ENCODE measurements at regions not wholly inside any gene's neighbourhood (a gene's known extent, or its start where the extent isn't known, plus 50 kb on each side); places are given as distances from the start of the nearest gene placed in this dataset.

GRCh38 chr18:78538669-78539440 is 440.8 kb upstream of the SALL3 start:
- WGBS (ENCODE audit: insufficient coverage, insufficient read length) = no CpG with 5 or more reads among the region's 20 CpGs
- no peaks in the 10 kb centered on the region for H3K27me3 ChIP-seq (ENCODE audit: control insufficient read depth, insufficient read depth, low read length)

DNA sequence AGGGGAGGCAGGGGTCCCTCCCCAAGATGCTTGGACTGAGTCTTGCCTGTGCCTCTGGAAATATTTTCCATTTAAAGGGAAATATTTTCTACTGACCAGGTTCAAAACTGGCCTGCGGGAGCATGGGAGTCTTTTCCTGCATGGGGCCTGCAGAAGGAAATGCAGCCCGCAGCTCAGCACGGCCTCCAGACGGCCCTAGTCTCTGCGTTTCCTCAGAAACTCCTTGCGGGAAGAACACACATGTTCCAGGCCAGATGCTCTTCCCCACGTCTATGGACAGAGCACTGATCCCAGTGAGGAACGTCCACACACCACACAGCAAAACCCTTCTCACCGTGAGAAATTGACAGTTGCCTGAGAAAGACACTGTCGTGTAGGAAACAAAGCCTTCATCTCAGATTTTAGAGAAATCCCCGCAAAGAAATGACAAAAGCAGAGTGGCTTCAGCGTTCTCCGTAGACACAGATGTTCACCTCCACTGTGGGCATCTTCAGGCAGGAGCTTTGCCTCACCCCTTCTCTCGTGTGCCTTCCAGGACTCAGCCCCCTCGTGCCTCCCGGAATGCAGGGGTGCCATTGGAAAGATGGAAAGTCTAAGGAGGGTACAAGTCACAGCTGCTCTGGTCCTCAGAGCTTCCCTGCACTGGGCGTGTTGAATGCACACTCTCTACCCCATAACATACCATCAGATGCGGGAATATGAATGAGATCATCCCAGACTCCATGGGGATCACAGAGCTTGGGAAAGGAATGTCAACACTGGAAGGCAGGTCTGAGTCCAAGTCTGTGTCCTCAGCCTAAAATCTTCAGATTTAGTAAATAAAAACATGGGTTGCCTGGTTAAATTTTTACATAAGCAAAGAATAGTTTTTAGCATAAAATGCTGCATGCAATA is 438.7 kb upstream of the SALL3 start:
- no peak overlapping the region for H3K27ac ChIP-seq (ENCODE audit: low read length)
- H3K4me3 ChIP-seq (ENCODE audit: low read length) = no peak overlapping the region
- no peak for DNase-seq (ENCODE audit: low read depth, low spot score)
- H3K4me1 ChIP-seq (ENCODE audit: control insufficient read depth, insufficient read depth, low read length) = no peaks in the 10 kb centered on the region
- H3K9me3 ChIP-seq (ENCODE audit: control insufficient read depth, insufficient read depth, low read length) = no peaks in the 10 kb centered on the region
- H3K36me3 ChIP-seq (ENCODE audit: control insufficient read depth, insufficient read depth, low read length) = no peaks in the 10 kb centered on the region
- no CpG with 5 or more reads among the region's 18 CpGs for WGBS (ENCODE audit: insufficient coverage, insufficient read length)
- no peaks in the 10 kb centered on the region for H3K27me3 ChIP-seq (ENCODE audit: control insufficient read depth, insufficient read depth, low read length)

More at GRCh38 chr18:78538669-78539440, 440.8 kb upstream of the SALL3 start:
- DNase-seq (ENCODE audit: low read depth, low spot score) = no peak
- Histone ChIP-seq H3K27ac (ENCODE audit: low read length) (no peak overlapping the region), H3K4me1 (ENCODE audit: control insufficient read depth, insufficient read depth, low read length) (no peaks in the 10 kb centered on the region), H3K9me3 (ENCODE audit: control insufficient read depth, insufficient read depth, low read length) (no peaks in the 10 kb centered on the region), H3K36me3 (ENCODE audit: control insufficient read depth, insufficient read depth, low read length) (no peaks in the 10 kb centered on the region), H3K4me3 (ENCODE audit: low read length) (no peak overlapping the region)

DNA sequence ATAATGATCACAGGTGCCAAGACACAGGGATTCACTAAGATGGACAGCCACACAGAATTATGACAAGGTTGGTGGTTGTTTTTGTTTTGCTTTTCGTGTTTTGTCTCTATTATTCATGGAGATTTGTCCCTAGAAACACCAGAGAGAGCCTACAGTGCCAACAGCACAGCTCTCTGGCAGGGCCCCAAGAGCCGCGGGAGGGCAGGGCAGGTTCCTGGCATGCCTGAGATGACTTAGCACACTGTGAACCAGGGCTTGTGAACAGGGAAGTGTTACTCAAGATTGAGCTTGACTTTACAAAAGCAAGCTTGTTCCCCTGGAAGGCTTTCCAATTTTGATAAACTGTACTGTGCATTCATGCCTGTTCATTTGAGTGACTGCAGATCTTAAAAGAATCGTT is 437.4 kb upstream of the SALL3 start:
- no peaks in the 10 kb centered on the region for H3K36me3 ChIP-seq (ENCODE audit: control insufficient read depth, insufficient read depth, low read length)
- no peaks in the 10 kb centered on the region for H3K9me3 ChIP-seq (ENCODE audit: control insufficient read depth, insufficient read depth, low read length)
- H3K27me3 ChIP-seq (ENCODE audit: control insufficient read depth, insufficient read depth, low read length) = no peaks in the 10 kb centered on the region
- no CpG with 5 or more reads among the region's 4 CpGs for WGBS (ENCODE audit: insufficient coverage, insufficient read length)
- DNase-seq (ENCODE audit: low read depth, low spot score) = no peak
- H3K27ac ChIP-seq (ENCODE audit: low read length) = no peak overlapping the region
- H3K4me3 ChIP-seq (ENCODE audit: low read length) = no peak overlapping the region
- no peaks in the 10 kb centered on the region for H3K4me1 ChIP-seq (ENCODE audit: control insufficient read depth, insufficient read depth, low read length)

DNA sequence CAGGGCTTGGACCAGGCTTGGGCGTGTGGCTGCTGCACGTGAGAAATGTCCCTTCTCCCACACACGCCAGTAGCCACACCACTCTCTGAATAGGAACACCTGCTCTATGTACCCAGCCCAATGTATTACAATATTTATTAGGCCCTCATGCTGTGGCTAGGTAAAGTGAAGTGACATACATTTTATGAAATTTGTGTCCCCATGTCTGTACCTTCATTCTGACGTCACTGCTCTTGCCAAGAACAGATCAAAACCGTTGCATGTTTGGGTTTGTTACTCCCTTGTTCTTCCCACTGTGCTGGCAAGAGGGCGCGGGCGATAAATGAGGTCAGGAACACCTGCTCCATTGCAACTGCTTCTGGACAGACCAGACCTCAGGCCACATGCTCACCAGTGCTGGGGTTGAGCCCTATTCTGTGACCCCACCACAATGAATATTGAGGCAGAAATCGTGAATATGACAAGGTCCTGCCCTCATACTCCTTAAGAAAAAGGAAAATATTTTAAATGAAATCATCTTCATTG is 436.4 kb upstream of the SALL3 start:
- DNase-seq (ENCODE audit: low read depth, low spot score) = no peak
- no peaks in the 10 kb centered on the region for H3K27me3 ChIP-seq (ENCODE audit: control insufficient read depth, insufficient read depth, low read length)
- no peaks in the 10 kb centered on the region for H3K36me3 ChIP-seq (ENCODE audit: control insufficient read depth, insufficient read depth, low read length)
- no peaks in the 10 kb centered on the region for H3K4me1 ChIP-seq (ENCODE audit: control insufficient read depth, insufficient read depth, low read length)
- WGBS (ENCODE audit: insufficient coverage, insufficient read length) = no CpG with 5 or more reads among the region's 9 CpGs
- no peak overlapping the region for H3K27ac ChIP-seq (ENCODE audit: low read length)
- no peak overlapping the region for H3K4me3 ChIP-seq (ENCODE audit: low read length)
- H3K9me3 ChIP-seq (ENCODE audit: control insufficient read depth, insufficient read depth, low read length) = no peaks in the 10 kb centered on the region

- H3K36me3 ChIP-seq (ENCODE audit: control insufficient read depth, insufficient read depth, low read length) = no peaks in the 10 kb centered on the region
- no peak for DNase-seq (ENCODE audit: low read depth, low spot score)
- no peaks in the 10 kb centered on the region for H3K27me3 ChIP-seq (ENCODE audit: control insufficient read depth, insufficient read depth, low read length)
- no peak overlapping the region for H3K4me3 ChIP-seq (ENCODE audit: low read length)
- H3K9me3 ChIP-seq (ENCODE audit: control insufficient read depth, insufficient read depth, low read length) = no peaks in the 10 kb centered on the region
- no peak overlapping the region for H3K27ac ChIP-seq (ENCODE audit: low read length)
- WGBS (ENCODE audit: insufficient coverage, insufficient read length) = no CpG with 5 or more reads among the region's 5 CpGs
- H3K4me1 ChIP-seq (ENCODE audit: control insufficient read depth, insufficient read depth, low read length) = no peaks in the 10 kb centered on the region
Observed at GRCh38 chr18:78546281-78546680, 433.3 kb upstream of the SALL3 start.

DNA sequence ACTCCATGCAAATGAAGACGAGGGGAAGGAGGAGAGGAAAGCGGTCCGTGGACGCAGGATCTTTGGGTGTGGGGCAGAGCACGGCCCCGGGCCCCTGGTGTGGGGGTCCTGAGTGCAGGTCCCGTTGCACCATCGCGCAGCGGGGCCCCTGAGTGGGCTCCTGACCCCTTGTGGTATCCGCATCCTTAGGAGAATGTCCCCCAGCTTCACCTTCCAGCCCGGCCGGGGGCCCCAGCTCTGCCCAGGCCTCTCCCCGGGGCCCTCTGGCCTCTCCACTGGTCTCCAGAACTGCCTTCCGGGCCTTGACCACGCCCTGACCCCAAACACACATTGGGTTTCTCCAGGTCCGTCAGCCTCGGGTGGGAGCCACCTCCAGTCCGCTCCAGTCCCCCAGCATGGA is 431.8 kb upstream of the SALL3 start:
- H3K27me3 ChIP-seq (ENCODE audit: control insufficient read depth, insufficient read depth, low read length) = no peaks in the 10 kb centered on the region
- no peaks in the 10 kb centered on the region for H3K9me3 ChIP-seq (ENCODE audit: control insufficient read depth, insufficient read depth, low read length)
- WGBS (ENCODE audit: insufficient coverage, insufficient read length) = no CpG with 5 or more reads among the region's 19 CpGs
- no peak overlapping the region for H3K4me3 ChIP-seq (ENCODE audit: low read length)
- no peak overlapping the region for H3K27ac ChIP-seq (ENCODE audit: low read length)
- H3K36me3 ChIP-seq (ENCODE audit: control insufficient read depth, insufficient read depth, low read length) = no peaks in the 10 kb centered on the region
- H3K4me1 ChIP-seq (ENCODE audit: control insufficient read depth, insufficient read depth, low read length) = no peaks in the 10 kb centered on the region
- no peak for DNase-seq (ENCODE audit: low read depth, low spot score)

DNA sequence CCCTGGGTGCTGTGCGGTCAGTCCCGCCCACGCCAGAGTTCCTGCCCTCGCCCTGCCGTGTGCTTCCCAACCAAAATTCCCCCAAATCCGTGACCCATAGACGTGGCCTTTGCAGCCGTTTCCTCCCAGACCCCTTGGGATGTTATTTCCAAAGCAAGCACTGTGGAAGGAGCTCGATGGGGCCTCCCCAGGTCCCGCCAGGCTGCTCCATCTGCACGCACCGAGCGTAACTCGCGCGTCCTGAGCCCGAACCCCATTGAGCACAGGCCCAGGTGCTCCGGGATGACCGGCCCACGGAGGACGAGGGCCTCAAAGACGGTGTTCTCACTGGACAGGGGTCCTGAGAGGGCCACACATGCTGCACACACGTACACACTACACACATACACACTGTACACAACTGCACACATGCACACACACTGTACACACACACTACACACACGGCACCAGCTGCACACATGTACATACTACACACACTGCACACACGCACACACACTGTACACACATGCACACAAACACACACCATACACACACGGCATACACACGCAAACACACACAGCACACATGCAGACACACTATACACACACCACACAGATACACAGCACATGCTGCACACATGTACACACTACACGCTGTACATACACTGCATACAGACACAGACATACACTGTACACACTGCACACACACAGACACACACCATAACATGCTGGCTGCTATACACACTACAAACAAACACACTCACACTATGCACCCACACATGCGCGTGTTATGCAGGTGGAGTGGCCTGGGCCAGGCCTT is 431.2 kb upstream of the SALL3 start:
- DNase-seq (ENCODE audit: low read depth, low spot score) = no peak
- Histone ChIP-seq H3K27me3 (ENCODE audit: control insufficient read depth, insufficient read depth, low read length) (no peaks in the 10 kb centered on the region), H3K4me3 (ENCODE audit: low read length) (no peak overlapping the region), H3K9me3 (ENCODE audit: control insufficient read depth, insufficient read depth, low read length) (no peaks in the 10 kb centered on the region), H3K4me1 (ENCODE audit: control insufficient read depth, insufficient read depth, low read length) (no peaks in the 10 kb centered on the region), H3K36me3 (ENCODE audit: control insufficient read depth, insufficient read depth, low read length) (no peaks in the 10 kb centered on the region), H3K27ac (ENCODE audit: low read length) (no peak overlapping the region)
- no CpG with 5 or more reads among the region's 30 CpGs for WGBS (ENCODE audit: insufficient coverage, insufficient read length)

- Histone ChIP-seq H3K36me3 (ENCODE audit: control insufficient read depth, insufficient read depth, low read length) (no peaks in the 10 kb centered on the region), H3K9me3 (ENCODE audit: control insufficient read depth, insufficient read depth, low read length) (no peaks in the 10 kb centered on the region), H3K4me1 (ENCODE audit: control insufficient read depth, insufficient read depth, low read length) (no peaks in the 10 kb centered on the region), H3K4me3 (ENCODE audit: low read length) (no peak overlapping the region), H3K27ac (ENCODE audit: low read length) (no peak overlapping the region), H3K27me3 (ENCODE audit: control insufficient read depth, insufficient read depth, low read length) (no peaks in the 10 kb centered on the region)
- WGBS (ENCODE audit: insufficient coverage, insufficient read length) = 100% methylated on average over 1 of the region's 8 CpGs
- no peak for DNase-seq (ENCODE audit: low read depth, low spot score)
Observed at GRCh38 chr18:78549971-78550370, 429.6 kb upstream of the SALL3 start.

GRCh38 chr18:78554944-78555608 is 424.5 kb upstream of the SALL3 start:
- no peaks in the 10 kb centered on the region for H3K4me1 ChIP-seq (ENCODE audit: control insufficient read depth, insufficient read depth, low read length)
- H3K4me3 ChIP-seq (ENCODE audit: low read length) = no peak overlapping the region
- no peaks in the 10 kb centered on the region for H3K27me3 ChIP-seq (ENCODE audit: control insufficient read depth, insufficient read depth, low read length)
- DNase-seq (ENCODE audit: low read depth, low spot score) = no peak
- H3K27ac ChIP-seq (ENCODE audit: low read length) = no peak overlapping the region
- no peaks in the 10 kb centered on the region for H3K9me3 ChIP-seq (ENCODE audit: control insufficient read depth, insufficient read depth, low read length)
- WGBS (ENCODE audit: insufficient coverage, insufficient read length) = no CpG with 5 or more reads among the region's 13 CpGs
- H3K36me3 ChIP-seq (ENCODE audit: control insufficient read depth, insufficient read depth, low read length) = no peaks in the 10 kb centered on the region
